NT2/D1 (cell line): ENCODE measurements at regions not wholly inside any gene's neighbourhood (a gene's known extent, or its start where the extent isn't known, plus 50 kb on each side); places are given as distances from the start of the nearest gene placed in this dataset.

Experiments used
- DNase-seq: peaks from one replicate; pipeline ENCODE4 v3.0.0-alpha.2; 2011; ENCODE audit warnings: low read depth, low spot score
- H3K27me3 ChIP-seq: 2 replicates; pipeline ENCODE4 v1.6.0; 2011; ENCODE audit warnings: mild to moderate bottlenecking; ENCODE audit not compliant: insufficient read length, insufficient read depth
- H3K36me3 ChIP-seq: 2 replicates; pipeline ENCODE4 v1.6.1; 2011; ENCODE audit warnings: mild to moderate bottlenecking, low read length, mixed read lengths; ENCODE audit not compliant: insufficient read depth, insufficient read length
- H3K4me1 ChIP-seq: 2 replicates; pipeline ENCODE4 v1.5.1; 2011; ENCODE audit not compliant: insufficient read depth, insufficient read length
- H3K4me3 ChIP-seq: 2 replicates; pipeline ENCODE4 v1.5.1; 2011; ENCODE audit warnings: low read depth; ENCODE audit not compliant: insufficient read length
- H3K9ac ChIP-seq: 2 replicates; pipeline ENCODE4 v1.6.0; 2011; ENCODE audit warnings: low read depth; ENCODE audit not compliant: insufficient read length
- H3K9me3 ChIP-seq: 2 replicates; pipeline ENCODE4 v1.5.1; 2011; ENCODE audit warnings: mild to moderate bottlenecking, low read length; ENCODE audit not compliant: insufficient read depth
- SUZ12 ChIP-seq: IDR thresholded peaks from 2 replicates; pipeline ENCODE4 v1.6.1; 2011; ENCODE audit not compliant: insufficient read length, insufficient read depth; ENCODE audit errors: extremely low read depth
- YY1 ChIP-seq: IDR thresholded peaks from 2 replicates; pipeline ENCODE4 v1.6.1; 2011; ENCODE audit not compliant: insufficient read length, insufficient read depth
- ZNF274 ChIP-seq: IDR thresholded peaks from 2 replicates; pipeline ENCODE4 v1.6.1; 2011; ENCODE audit warnings: mild to moderate bottlenecking, low read depth, low read length

- Histone ChIP-seq H3K4me3 (no peak overlapping the region), H3K9ac (peak overlapping the region; percentile 10), H3K36me3 (no peaks in the 10 kb centered on the region), H3K27me3 (peaks cover 33% of the 10 kb centered on the region), H3K9me3 (no peaks in the 10 kb centered on the region), H3K4me1 (peaks cover 9% of the 10 kb centered on the region)
- no peak for DNase-seq
- TF ChIP-seq YY1 (no peak), SUZ12 (no peak), ZNF274 (no peak)
These were observed 130.5 kb upstream of the HAND1 start for GRCh38 chr5:154608531-154609011.

GRCh38 chr5:154607746-154608145, 129.7 kb upstream of the HAND1 start:
- Histone ChIP-seq H3K36me3 (no peaks in the 10 kb centered on the region), H3K4me1 (peaks cover 9% of the 10 kb centered on the region), H3K9me3 (no peaks in the 10 kb centered on the region), H3K4me3 (no peak overlapping the region), H3K27me3 (peaks cover 32% of the 10 kb centered on the region), H3K9ac (peak overlapping the region; percentile 50)
- no peak for DNase-seq
- TF ChIP-seq ZNF274 (no peak), YY1 (no peak), SUZ12 (no peak)

GRCh38 chr5:154606246-154606645, 128.2 kb upstream of the HAND1 start:
- no peaks in the 10 kb centered on the region for H3K9me3 ChIP-seq
- no peak for DNase-seq
- peaks cover 9% of the 10 kb centered on the region for H3K4me1 ChIP-seq
- peaks cover 17% of the 10 kb centered on the region for H3K27me3 ChIP-seq
- no peaks in the 10 kb centered on the region for H3K36me3 ChIP-seq
- TF ChIP-seq YY1: no peak
- no peak for TF ChIP-seq SUZ12
- H3K4me3 ChIP-seq: no peak overlapping the region
- H3K9ac ChIP-seq: no peak overlapping the region

- Histone ChIP-seq H3K4me3 (no peak overlapping the region), H3K4me1 (peaks cover 9% of the 10 kb centered on the region), H3K9me3 (no peaks in the 10 kb centered on the region), H3K36me3 (no peaks in the 10 kb centered on the region), H3K27me3 (no peaks in the 10 kb centered on the region), H3K9ac (no peak overlapping the region)
- TF ChIP-seq YY1 (no peak), ZNF274 (no peak), SUZ12 (no peak)
- no peak for DNase-seq
These were observed 126.1 kb upstream of the HAND1 start for GRCh38 chr5:154603953-154604679.

- TF ChIP-seq ZNF274: no peak
- TF ChIP-seq YY1: no peak
- Histone ChIP-seq H3K9ac (no peak overlapping the region), H3K27me3 (no peaks in the 10 kb centered on the region), H3K9me3 (no peaks in the 10 kb centered on the region), H3K4me1 (peaks cover 9% of the 10 kb centered on the region), H3K4me3 (no peak overlapping the region), H3K36me3 (no peaks in the 10 kb centered on the region)
- DNase-seq: no peak
These were observed 125.5 kb upstream of the HAND1 start for GRCh38 chr5:154603485-154603884.

GRCh38 chr5:154603011-154603410, 125.0 kb upstream of the HAND1 start:
- H3K36me3 ChIP-seq: no peaks in the 10 kb centered on the region
- no peak overlapping the region for H3K9ac ChIP-seq
- no peak for DNase-seq
- H3K4me1 ChIP-seq: peaks cover 9% of the 10 kb centered on the region
- H3K27me3 ChIP-seq: no peaks in the 10 kb centered on the region
- TF ChIP-seq ZNF274 (no peak), SUZ12 (no peak), YY1 (no peak)
- H3K9me3 ChIP-seq: no peaks in the 10 kb centered on the region
- no peak overlapping the region for H3K4me3 ChIP-seq

- H3K27me3 ChIP-seq: no peaks in the 10 kb centered on the region
- TF ChIP-seq ZNF274 (no peak), SUZ12 (no peak), YY1 (no peak)
- no peak overlapping the region for H3K9ac ChIP-seq
- no peaks in the 10 kb centered on the region for H3K9me3 ChIP-seq
- H3K36me3 ChIP-seq: no peaks in the 10 kb centered on the region
- peaks cover 6% of the 10 kb centered on the region for H3K4me1 ChIP-seq
- H3K4me3 ChIP-seq: no peak overlapping the region
- DNase-seq: no peak
These were observed 123.0 kb upstream of the HAND1 start for GRCh38 chr5:154601014-154601413.
